GM18873 (cell line): ENCODE measurements at regions not wholly inside any gene's neighbourhood (a gene's known extent, or its start where the extent isn't known, plus 50 kb on each side); places are given as distances from the start of the nearest gene placed in this dataset.
A peak's percentile ranks its signal among the peaks of the same experiment; 100 is the strongest.

Source experiments
- ATAC-seq: cut with Tn5 transposase; IDR thresholded peaks from one replicate; pipeline ENCODE4 v1.9.1; 2021; ENCODE audit warnings: mild to moderate bottlenecking, moderate library complexity, moderate number of reproducible peaks; ENCODE audit not compliant: unreplicated experiment, low FRiP score

- ATAC-seq: peak; percentile 42
Observed at GRCh38 chr20:17859002-17859615, 109.5 kb downstream of the SNX5 start.

DNA sequence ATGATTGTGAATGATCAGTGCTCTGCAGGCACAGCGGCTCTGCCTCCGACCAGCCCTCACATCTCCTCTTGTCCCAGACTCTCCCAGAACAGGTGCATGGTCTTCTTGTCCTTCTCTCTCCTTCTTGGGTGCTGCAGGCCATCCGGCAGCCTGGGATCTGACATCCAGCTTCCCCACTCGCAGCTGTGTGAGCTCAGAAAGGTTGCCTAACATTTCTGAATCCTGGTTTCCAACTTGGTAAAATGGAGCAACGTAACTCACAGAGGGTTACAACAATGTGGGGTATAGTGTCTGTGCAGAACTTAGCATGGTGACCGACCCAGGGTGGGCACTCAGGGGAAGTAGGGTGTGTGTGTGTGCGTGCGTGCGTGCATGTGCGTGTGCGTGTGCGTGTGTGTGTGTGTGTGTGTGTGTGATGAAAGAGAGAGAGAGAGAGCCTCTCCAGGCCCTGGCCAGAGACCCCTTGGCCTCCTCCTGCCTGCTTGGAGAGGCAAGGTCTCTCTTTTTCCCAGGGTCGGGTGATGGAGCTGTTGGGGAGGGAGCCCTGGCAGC is 110.1 kb downstream of the SNX5 start:
- no peak for ATAC-seq

DNA sequence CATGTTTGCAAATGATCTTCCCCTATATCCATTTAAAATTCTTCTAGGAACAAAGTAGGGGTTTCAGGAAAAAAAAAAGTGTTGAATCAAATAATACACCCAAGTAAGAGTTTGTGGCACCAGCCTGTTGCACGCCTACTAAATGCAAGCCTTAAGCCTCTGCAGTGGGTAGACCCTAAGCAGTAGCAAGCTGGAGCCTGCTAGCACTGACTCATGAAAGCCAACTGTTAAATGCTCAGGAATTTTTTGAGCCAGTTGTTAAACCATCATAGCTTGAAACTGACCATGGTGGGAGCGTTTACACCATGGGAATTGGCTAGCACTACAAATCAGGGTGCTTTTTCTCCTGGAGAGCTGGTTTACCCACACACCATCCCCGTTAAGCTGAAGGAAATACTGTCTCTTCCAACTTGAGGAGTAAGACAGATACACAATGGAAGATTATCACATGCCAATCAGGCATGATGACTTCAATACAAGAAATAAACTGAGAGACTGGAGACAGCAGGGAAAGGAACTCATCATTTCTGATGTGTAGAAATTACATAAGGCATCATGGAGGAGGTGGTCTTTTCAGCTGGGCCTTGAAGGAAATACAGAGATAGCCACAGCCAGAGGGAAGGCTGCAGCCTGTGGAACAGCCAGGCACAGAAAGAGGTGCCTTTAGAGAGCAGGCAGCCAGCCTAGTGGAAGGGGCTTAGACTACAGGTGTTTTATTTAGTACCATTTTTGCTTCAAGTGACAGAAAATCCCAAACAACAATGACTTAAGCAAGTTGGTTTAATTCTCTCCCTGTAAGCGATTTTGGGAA is 110.8 kb downstream of the SNX5 start:
- ATAC-seq: no peak

- ATAC-seq: no peak
Observed at GRCh38 chr20:17856837-17857605, 111.6 kb downstream of the SNX5 start.

DNA sequence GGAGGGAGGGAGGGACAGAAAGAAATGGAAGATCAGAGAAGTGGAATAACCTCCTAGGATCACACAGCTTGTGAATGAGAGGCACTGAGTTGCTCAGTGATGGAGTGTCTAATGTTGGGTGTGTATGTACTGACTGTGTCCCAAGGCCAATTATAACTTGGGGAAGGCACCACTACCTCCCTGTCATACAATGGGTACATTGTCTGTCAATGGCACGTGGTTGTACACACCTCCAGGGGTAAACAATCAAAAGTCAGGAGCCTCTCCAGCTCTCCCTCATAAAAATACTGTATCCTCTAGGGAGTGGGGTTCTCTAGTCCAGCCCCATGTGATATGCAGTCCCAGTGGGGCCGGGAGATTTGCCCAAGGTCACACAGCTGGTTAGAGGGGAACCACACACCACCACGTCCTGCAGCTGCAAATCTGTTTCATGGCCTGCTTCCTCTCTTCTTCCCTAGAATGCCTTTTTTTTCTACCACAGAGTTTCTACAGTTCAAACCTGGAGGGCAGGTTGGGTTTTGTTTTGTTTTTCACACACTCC is 112.5 kb downstream of the SNX5 start:
- peak; percentile 88 for ATAC-seq

- no peak for ATAC-seq
Observed at GRCh38 chr20:17854307-17854903, 114.2 kb downstream of the SNX5 start.

GRCh38 chr20:17852323-17852722 is 116.3 kb downstream of the SNX5 start:
- no peak for ATAC-seq

- ATAC-seq: no peak
Observed at GRCh38 chr20:17850684-17851026, 117.9 kb downstream of the SNX5 start.

GRCh38 chr20:17849901-17850683 is 118.5 kb downstream of the SNX5 start:
- ATAC-seq: no peak

GRCh38 chr20:17849138-17849900 is 119.3 kb downstream of the SNX5 start:
- ATAC-seq: no peak

GRCh38 chr20:17848249-17849048 is 120.1 kb downstream of the SNX5 start:
- ATAC-seq: no peak

- ATAC-seq: no peak
Observed at GRCh38 chr20:17845701-17846475, 122.7 kb downstream of the SNX5 start.

DNA sequence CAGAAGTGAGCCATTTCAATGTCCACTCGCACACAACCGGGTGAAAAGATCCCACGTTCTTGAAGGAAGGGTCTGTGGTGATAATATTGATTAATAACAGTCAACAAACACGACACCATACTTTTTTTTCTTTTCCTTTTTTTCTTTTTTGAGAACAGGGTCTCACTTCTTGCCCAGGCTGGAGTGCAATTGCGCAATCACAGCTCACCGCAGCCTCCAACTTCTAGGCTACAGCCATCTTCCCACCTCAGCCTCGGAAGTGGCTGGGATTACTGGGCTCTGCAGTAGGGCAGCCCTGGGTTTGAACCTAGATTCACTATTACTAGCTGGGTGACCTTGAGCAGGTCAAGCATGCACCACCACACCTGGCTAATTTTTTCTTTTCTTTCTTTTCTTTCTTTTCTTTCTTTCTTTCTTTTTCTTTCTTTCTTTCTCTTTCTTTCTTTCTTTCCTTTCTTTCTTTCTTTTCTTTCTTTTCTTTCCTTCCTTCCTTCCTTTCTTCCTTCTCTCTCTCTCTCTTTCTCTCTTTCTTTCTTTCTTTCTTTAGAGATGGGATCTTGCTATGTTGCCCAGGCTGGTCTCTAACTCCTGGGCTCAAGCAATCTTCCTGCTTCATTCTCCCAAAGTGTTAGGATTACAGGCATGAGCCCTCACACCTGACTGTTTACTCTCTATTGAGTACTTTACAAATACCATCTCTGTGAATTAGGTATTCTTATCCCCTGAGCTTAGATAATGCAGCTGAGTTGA is 123.9 kb downstream of the SNX5 start:
- no peak for ATAC-seq

- ATAC-seq: no peak
Observed at GRCh38 chr20:17844133-17844429, 124.5 kb downstream of the SNX5 start.

DNA sequence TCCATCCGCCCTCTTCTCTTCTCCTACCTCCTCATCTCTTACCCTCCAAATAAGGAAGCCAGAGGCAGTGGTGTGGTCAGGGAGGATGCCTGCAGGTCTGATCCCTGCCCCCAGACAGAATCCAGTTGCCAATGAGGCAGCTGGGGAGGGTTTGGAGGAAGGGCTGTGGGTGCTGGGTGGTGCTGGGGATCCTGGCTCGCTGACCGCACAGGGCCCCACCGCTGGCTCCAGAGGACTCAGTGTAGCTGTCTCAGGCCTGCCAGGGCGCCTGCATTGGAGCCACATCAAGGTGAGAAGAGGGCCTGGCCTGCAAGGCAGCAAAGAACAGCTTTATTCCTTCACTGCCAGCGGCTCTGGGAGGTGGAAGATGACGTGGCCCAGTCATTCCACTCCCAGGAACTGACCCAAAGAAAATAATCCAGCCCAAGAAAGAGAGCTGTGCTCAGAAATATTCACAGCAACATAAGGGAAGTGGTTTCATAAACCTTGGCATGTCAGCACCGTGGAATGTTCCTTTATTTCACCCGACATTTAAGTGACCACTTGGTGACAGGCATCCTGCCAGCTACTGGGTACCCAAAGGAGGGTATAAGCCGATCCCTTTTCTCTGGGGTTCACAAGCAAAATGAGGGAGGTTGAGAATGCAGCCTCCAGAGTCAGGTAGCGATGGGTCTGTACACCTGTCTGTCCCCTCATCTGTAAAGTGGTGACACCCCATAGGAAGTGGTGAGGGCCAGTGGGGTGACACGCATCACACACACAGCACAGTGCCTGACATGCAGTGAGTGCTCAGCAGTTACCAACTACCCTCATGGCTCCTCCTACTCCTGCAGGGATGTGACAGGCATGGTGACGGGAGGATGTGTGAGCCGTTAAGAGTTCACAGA is 125.1 kb downstream of the SNX5 start:
- ATAC-seq: no peak

DNA sequence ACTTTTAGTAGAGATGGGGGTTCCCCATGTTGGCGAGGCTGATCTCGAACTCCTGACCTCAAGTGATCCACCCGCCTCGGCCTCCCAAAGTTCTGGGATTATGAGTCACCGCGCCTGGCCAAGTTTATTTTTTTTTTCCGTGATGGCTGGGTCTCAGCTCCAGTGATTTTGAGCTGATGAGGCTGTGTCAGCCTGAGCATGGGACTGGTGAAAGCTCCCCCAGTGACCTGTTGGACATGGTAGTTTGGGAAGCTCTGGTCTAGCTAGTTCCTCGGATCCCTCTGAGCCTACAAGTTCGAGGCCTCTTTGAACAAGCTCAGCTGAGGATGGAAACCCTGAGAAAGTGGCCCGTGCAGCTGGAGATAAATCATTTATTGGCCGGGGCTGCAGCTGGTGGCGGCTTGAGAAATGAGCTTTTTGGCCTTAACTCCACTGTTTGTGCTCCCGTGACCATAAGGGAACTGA is 126.8 kb downstream of the SNX5 start:
- ATAC-seq: no peak
